ENCODE measurements at regions not wholly inside any gene's neighbourhood (a gene's known extent, or its start where the extent isn't known, plus 50 kb on each side); places are given as distances from the start of the nearest gene placed in this dataset.
"Not testable (repeated sequence)": the region's sequence is repeated elsewhere in the genome, so short reads cannot be mapped to it uniquely, and the experiment has no call there.

DNA sequence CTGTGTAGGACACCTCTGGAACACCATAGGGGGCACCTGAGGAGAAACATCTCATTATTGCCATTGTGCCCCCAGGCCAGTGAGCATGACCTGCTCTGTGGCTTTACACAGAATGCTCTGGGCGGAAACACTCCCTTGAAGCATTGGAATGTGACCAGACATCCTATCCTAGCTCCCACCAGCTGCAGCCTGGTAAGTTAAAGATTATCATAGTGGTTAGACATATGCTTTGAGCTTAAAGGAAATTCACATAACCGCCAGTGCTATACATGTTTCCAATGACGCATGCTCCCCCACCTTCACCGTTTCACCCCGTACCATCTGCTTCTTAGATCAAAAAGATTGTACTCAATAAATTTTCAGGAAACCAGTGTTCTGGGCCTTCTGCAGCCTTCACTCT is 217.7 kb upstream of the CENPE start:
- DNase-seq (ENCODE audit: low spot score): peak; percentile 31

DNA sequence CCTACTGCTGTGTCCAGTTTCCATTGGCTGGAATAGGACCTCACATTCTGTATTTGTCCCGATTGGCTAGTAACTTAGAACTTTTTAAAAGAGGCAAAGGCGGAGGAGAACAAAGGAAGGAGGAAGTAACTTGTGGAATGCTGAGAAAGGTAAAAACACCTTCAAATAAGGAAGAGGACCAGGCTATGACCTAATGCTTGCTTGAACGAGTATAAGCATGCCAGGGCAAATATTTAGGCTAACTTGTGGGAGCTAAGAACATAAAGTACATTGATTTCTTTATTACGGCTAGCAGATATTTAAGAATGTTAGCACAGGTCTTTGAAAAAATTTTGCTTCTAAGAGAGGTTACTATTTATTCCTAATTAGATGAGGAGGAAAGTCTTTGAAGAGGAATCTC is 214.5 kb upstream of the CENPE start:
- not testable (repeated sequence) for DNase-seq (ENCODE audit: low spot score)

DNA sequence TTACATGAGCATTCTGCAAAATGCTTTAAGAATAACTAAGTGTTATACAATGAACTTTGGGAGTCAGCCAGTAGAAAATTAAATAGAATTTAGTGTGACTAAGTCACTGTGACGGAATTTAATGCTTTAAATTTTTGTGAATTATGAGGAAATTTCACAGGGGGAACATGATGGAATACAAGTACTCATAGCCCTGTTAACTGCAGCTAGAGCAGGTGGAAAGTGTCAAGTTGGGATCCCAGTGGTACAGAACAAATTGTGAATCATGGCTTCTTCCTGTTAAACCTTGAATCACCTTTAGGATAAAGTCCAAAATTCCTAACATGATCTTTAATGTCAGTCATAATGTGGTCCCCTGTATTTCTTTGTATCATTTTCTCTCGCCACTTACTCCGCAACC is 212.2 kb upstream of the CENPE start:
- no peak for DNase-seq (ENCODE audit: low spot score)

DNA sequence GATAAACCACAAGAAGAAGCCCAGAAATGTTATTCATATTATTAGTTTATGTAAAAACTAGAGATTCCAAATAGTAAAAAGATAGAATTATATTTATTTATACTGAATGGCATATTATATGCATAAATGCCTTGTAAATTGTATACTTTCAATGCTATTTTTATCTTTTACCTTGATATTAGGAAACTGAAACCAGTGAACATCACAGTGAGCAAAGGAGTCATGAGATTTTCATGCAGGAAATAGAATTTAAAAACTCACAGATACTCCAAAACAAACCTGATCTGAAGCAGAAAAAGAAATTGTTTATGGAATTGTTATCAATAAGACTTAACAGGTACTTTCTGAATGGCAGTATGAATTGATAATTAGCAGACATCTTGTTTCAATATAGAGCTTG is 207.3 kb upstream of the CENPE start:
- DNase-seq (ENCODE audit: low spot score): no peak

DNA sequence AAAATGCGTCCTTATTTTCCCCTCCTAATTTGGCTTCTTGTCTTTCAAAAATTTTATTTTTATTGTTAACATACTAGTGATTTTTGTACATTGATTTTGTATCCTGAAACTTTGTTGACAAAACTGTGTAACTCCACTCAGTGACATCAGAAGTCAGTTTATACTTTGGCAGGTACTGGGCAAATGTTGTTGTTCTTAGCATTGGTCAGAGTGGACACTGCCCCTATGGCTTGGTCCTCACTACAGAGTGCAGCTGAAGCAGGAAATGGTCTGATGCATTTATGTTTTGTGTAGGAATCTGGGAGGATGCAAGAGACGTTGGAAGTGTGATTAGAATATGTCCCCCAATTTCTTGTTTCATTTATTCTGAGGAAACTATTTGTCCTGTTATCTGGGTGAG is 205.5 kb upstream of the CENPE start:
- no peak for DNase-seq (ENCODE audit: low spot score)

DNA sequence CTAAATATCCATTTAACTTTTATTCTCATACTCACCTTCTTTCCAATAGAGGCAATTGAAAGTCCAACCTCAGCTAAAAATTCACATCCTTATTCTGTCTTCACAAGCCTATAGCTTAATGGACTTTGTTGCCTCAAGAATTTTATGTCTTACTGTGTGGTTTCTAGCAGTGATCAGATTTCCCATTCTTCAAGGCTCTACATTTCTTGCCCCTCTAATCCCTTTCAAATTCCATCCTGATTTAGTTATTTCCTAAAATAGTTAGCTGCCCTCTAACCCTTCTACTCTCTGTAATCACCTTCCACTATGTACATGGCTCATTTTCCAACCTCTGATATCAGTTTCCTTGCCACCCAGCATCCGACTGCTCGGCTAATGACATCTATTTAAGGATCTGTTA is 204.1 kb upstream of the CENPE start:
- DNase-seq (ENCODE audit: low spot score): no peak

DNA sequence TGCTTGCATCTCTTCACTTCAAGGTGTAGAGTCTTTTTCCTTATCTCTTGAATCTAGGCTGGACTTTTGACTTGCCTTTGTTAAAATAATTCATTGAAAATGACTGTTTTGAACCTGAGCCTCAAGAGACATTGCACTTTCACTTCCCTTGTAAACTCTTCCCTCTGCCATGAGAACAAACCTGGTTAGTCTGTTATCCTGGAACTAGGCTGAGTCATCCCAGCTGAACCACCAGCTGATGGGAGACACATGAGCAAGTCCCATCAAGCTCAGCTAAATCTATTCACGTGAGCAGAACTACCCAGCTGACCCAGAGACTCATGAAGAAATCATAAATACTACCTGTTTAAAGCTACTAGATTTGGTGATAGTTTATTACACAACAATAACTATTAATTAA is 202.3 kb upstream of the CENPE start:
- peak; percentile 43 for DNase-seq (ENCODE audit: low spot score)

DNA sequence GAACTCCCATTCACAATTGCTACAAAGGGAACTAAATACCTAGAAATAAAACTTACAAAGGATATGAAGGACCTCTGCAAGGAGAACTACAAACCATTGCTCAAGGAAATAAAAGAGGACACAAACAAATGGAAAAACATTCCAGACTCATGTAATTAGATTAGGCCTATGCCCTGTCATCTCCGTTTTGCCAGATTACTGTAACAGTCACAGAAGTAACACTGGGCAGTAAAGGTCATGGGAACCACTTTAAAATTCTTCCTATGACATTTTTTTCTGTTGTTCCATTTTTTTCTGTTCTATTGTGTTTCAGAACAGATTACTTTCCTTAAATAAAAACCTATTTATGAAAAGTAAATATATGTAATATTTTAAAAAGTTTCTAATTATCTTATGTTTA is 199.4 kb upstream of the CENPE start:
- DNase-seq (ENCODE audit: low spot score): no peak

DNA sequence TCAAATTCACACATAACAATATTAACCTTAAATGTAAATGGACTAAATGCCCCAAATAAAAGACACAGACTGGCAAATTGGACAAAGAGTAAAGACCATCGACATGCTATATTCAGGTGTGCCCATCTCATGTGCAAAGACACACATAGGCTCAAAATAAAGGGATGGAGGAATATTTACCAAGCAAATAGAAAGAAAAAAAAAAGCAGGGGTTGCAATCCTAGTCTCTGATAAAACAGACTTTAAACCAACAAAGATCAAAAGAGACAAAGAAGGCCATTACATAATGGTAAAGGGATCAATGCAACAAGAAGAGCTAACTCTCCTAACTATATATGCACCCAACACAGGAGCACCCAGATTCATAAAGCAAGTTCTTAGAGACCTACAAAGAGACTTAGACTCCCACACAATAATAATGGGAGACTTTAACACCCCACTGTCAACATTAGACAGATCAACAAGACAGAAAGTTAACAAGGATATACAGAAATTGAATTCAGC is 189.4 kb upstream of the CENPE start:
- DNase-seq (ENCODE audit: low spot score): not testable (repeated sequence)

DNA sequence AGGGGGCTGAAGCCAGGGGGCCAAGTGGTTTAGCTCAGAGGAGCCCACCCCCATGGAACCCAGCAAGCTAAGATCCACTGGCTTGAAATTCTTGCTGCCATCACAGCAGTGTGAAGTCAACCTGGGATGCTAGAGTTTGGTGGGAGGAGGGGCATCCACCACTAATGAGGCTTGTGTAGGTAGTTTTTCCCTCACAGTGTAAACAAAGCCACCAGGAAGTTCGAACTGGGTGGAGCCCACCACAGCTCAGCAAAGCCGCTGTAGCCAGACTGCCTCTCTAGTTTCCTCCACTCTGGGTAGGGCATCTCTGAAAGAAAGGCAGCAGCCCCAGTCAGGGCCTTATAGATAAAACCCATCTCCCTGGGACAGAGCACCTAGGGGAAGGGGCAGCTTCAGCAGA is 187.4 kb upstream of the CENPE start:
- not testable (repeated sequence) for DNase-seq (ENCODE audit: low spot score)

DNA sequence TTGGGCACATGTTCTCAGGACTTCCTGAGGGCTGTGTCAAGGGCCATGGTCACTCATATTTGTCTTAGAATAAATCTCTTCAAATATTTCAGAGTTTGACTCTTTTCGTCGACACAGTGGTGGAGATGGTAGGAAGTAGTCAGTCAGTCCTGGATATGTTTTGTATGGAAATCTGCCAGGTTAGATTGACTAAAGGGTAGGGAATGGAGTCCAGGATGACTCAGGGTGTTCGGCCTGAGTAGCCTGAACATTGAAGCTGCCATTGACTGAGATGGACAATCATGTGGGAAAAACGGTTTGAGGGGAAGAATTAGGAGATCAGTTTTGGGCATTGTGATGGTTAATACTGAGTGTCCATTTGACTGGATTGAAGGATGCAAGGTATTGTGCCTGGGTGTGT is 177.1 kb upstream of the CENPE start:
- DNase-seq (ENCODE audit: low spot score): peak; percentile 15

DNA sequence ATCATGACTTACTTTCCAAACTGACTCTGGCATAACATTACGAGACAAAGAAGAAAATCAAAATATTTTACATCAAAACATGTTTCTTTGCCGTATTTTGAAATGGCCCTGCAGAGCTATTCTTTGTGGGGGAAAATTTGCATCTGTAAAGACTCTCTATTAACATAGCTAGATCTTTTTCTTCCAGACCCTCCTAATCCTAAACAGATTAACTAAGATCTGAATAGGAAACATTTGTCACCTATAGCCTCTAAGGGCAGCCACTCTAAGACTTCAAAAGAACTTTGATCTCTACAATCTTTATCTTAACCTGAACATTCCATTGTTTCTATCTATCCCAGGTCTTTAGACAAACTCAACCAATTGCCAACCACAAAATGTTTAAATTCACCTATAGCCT is 176.6 kb upstream of the CENPE start:
- no peak for DNase-seq (ENCODE audit: low spot score)

DNA sequence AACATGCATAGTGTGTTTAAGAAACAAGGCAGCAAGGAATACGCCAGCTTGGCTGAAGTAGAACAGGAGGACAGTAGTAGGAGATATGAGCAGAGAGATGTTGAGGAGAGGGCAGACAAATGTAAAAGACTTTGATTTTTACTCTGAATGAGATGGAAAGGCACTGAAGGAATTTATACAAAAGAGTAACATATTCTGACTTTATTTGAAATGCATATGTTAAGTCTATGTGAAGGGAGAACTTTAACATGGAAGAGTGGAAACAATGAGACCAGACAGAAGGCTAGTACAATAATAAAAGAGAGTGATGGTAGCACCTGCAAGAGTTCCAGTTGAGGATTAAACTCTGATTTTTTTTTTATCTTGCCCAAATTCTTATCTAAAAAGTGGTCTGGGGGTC is 176.2 kb upstream of the CENPE start:
- no peak for DNase-seq (ENCODE audit: low spot score)

DNA sequence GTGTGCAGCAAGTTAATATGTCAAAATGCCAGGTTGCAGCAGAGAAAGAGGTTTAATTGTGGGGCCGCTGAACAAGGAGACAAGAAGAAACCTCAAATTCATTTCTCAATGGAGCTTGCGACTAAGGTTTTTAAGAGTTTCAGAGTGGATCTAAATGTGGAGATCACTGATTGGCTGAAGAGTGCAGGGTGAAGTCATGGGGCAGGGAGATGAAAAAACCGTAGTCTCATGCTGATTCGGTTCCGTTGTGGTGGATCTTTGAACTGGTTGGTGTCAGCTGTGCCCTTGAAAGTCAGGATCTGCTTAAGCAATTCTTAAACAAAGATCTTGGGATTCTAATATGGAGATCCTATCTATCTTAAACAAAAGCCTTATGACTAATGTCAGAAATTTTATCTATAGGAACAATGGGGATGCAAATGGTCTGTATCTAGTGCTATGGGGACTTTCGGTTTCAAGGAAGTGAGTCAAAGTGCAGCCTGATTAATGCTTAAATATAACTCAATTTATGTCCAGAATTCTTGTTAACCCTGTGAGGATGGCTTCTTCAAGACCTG is 173.9 kb upstream of the CENPE start:
- DNase-seq (ENCODE audit: low spot score): no peak

DNA sequence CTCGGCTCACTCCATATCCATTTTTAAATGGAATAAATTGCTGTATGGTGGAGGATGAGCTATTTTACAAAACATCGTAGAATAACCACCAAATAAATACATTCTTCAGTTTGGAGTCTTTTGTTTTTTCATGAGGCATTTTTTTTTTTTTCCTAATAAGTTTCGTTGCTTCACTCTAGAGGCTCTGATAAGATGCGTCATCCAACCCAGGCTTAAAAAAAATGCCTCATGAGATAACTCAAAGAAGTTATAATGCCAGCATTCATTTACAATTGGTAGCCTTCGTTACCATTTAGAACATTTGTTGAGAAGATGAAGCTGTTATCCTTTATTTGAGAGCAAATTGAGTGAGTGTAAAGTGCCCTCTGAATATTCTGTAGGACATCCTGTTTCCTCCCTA is 172.2 kb upstream of the CENPE start:
- DNase-seq (ENCODE audit: low spot score): no peak

DNA sequence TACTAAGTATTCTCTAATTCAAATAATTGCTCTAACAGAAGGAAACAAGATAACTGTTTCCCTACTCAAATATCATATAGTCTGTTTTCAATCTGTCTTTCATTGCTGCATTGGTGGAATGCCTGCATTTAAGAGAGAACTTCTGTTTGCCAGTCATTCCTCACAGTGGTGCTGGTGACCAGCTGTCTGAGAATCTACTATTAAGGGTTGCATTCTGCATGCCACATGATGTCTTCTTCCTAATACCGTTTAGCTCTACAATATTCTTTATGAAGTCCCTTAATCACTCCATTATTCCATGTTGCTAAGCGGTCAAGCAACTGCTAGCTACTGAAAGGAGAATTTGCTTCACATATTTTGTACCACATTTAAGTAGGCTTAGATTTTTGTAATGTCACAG is 167.1 kb upstream of the CENPE start:
- DNase-seq (ENCODE audit: low spot score): no peak

DNA sequence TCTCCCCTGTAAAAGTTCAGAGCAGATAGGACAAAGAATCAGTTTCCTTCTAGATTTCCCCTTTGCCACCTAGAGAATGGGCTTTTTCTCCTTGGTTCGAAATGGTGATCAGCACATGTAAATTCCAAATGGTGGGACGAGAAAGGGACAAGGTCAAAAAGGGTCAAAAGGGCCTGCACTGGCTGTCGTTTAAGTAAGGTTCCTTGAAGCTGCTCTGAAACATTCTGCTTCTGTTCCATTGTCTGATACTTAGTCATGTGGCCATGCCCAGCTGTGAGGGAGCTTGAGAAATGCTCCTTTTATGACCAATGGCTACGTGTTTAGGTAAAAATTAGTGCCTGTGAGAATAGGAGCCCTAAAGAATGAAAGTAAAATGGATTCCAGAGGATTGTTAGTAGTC is 165.9 kb upstream of the CENPE start:
- no peak for DNase-seq (ENCODE audit: low spot score)

DNA sequence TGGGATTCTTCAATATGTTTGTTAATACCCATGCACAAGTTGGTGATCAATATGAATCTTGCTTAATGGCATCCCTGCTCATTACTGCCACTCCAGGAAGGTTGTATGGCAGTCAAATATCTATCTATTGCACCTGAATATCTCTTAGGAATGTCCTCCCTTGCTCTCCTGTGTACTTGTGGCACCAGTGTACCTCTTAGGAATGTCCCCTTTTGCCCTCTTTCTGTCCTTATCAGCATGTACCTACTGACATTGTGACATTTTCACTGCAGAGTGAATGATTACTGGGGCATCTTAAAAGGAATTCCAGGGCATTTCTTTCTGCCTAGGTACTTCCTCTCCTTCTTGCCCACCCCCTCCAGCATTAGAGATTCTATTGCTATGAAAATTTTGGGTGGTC is 163.8 kb upstream of the CENPE start:
- no peak for DNase-seq (ENCODE audit: low spot score)

DNA sequence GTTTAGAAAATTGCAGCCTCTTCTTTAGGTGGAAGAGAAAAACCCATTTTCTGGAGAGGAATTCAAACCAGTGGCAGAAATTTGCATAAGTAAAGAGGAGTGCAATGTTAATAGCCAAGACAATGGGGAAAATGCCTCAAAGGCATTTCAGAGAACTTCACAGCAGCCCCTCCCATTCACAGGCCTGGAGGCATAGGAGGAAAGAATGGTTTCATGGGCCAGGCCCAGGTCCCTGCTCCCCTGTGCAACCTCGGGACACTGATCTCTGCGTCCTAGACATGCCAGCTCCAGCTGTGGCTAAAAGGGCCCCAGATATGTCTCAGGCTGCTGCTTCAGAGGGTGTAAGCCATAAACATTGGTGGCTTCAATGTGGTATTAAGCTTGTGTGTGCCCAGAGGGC is 161.8 kb upstream of the CENPE start:
- no peak for DNase-seq (ENCODE audit: low spot score)

DNA sequence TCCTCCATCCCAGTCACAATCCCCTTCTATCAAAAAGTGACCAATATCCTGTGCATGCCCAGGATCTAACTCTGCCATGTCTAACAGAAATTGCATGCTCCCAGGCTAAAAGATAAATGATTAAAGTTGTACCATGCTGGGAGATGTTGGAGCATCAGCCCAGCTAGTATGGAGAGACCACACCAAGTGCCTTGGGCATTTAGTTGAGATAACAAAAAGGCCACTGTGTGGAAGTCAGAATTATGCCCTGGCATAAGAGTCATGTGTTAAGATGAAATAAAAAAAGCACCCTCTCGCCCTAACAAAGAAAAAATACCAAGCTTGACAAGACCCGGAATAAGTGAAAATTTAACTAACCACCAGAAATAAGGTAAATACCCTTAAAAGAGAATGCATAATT is 155.9 kb upstream of the CENPE start:
- DNase-seq (ENCODE audit: low spot score): no peak

DNA sequence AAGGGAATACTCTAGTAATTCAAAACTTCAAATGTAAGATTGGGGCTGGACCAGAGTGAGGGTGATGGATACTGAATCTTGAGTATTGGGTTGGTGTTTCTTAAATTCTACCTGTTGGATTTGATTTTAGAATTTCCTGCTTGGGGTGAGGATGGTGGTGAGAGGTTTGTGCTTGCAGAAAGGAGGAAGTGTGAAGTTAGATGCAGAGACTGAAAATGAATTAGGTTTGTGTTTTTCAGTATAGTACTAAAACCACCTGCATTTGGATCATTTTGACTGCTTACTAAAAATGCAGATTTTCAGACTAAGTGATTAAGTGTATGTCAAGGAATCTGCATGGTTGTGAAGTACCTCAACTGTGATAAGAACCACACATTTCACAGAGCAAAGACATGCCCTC is 131.5 kb upstream of the CENPE start:
- no peak for DNase-seq (ENCODE audit: low spot score)

DNA sequence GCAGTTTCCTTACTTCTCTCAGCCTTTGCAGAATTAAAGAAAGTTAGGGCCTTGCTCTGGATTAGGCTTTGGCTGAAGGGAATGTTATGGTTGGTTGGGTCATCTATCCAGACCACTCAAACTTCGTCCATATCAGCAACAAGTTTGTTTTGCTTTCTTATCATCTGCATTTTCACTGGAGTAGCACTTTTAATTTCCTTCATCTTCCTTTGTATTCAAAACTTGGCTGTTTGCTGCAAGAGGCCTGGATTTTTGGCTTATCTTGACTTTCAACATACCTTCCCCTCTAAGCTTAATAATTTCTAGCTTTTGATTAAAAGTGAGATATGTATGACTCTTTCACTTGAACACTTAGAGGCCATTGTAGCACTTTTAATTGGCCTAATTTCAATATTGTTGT is 126.7 kb upstream of the CENPE start:
- DNase-seq (ENCODE audit: low spot score): no peak

DNA sequence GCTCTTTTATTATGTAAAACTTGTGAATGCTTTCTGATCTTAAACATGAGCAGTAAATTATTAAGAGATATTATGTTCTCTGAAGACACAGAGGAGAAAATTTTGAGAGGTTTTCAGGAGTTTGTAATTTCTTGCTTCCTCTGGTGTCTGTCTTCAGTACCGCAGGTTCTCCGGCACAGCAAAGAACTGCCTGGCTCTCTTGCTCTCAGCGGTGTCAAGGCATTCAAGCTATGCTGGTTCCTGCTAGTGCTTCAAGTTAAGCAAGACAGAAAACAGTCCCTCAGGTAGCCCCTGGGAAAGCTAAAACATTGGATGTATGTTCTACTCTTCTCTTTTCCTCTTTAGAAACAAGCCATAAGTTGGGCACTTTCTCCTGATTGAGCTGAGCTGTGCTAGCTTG is 120.2 kb upstream of the CENPE start:
- no peak for DNase-seq (ENCODE audit: low spot score)

DNA sequence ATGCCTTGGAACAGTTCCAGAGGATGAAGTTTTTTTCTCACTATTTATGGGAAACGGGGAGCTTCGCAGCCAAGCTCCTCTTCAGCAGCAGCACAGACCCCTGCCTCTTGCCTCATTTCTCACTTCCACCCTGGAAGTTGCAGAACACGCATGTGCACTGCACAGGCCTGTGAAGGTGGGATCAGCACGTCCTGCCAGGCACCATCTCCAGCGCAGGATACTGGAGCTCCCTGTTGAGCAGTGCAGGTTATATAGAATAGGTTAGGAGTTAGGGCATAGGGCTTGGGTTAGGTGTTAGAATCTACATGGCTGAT is 110.1 kb upstream of the CENPE start:
- DNase-seq (ENCODE audit: low spot score): no peak

Data from kidney tubule cell (primary cell).